ENCODE measurements at regions not wholly inside any gene's neighbourhood (a gene's known extent, or its start where the extent isn't known, plus 50 kb on each side); places are given as distances from the start of the nearest gene placed in this dataset.

DNA sequence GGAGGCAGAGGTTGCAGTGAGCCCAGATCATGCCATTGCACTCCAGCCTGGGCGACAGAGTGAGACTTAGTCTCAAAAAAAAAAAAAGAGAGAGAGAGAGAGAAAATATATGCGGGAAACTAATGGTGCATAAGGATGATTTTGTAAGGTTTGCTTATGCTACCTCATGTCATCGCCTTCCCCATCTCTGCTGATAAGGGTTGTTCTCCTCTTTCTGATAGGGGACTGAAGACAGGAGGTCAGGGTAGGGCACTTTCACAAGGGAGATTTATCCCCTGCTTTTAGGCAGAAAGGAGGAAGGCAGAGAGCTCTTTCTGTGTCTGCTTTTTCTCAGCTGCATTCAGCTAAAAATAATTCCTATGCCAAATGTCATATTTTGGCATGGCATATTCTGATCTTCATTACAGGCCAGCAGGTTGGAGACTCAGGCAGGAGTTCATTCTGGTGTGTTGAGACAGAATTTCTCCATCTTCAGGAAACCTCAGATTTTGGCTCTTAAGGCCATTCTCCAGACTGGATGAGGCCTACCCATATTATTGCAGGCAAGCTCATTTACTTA lies 220.2 kb downstream of the AUH start:
- no peak for DNase-seq

GRCh38 chr9:91143162-91143561 lies 218.6 kb downstream of the AUH start:
- DNase-seq, result no peak

GRCh38 chr9:91143642-91144041 lies 218.1 kb downstream of the AUH start:
- no peak for DNase-seq

GRCh38 chr9:91144769-91145168 lies 216.9 kb downstream of the AUH start:
- DNase-seq, result no peak

DNA sequence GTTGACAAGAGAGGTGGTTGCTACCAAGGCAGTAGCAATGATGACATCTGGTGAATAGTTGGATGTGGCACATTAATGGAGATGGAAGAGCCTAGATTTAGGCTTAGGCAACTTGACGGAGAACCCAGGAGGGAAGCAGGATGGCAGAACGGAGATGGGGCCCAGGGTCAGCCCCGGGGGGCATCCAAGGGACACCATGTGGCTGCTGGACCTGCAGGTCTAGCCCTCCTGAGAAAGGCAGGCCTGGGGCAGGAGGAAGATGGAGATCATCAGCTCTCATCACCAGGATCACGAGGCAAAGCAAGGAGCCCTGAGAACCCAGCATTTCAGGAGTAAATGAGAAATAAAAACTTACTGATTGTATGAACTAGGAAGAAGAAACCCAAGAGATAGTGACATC lies 216.2 kb downstream of the AUH start:
- no peak for DNase-seq

- DNase-seq, result no peak
Observed at GRCh38 chr9:91146391-91147019, 215.2 kb downstream of the AUH start.

GRCh38 chr9:91147079-91147708 lies 214.5 kb downstream of the AUH start:
- no peak for DNase-seq

GRCh38 chr9:91148306-91148705 lies 213.4 kb downstream of the AUH start:
- no peak for DNase-seq

- DNase-seq, result no peak
Observed at GRCh38 chr9:91150273-91150997, 211.3 kb downstream of the AUH start.

- DNase-seq, result peak; percentile 70
Observed at GRCh38 chr9:91150998-91151717, 210.6 kb downstream of the AUH start.

DNA sequence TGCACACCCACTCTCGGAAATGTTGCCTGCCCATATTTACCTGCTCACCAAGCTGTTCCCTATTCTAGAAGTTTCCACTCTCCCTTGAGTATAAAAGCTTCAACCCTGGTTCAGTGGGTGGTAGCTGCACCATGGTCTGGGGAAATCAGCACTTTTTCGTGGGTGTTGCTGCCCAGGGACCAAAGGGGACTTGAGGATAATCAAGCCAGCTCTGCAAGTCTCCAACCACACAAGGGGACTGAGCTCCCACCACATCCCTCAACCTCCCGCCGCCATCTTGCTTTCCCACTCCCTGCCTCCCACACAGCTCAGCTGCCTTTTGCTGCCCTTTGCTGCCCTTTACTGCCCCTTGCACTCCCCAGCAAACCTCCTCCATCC lies 210.0 kb downstream of the AUH start:
- DNase-seq, result no peak

GRCh38 chr9:91154686-91155085 lies 207.0 kb downstream of the AUH start:
- no peak for DNase-seq

DNA sequence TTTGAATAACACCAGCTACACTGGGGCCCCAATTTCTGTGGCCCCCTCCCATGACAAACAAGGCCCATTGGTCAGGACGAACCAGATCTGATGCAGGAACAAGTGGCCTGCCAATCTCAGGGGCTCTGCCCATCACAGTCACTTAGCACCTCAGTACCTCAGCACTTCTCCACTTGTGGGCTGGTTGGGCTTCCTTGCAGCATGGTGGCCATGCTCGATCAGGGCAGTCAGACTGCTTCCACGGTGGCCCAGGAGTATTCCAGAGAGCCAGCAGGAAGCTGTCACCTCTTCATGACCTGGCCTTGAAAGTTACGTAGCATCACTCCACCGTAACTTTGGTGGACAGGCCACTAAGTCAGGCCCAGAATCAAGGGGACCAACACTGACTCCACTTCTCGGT lies 206.5 kb downstream of the AUH start:
- DNase-seq, result no peak

DNA sequence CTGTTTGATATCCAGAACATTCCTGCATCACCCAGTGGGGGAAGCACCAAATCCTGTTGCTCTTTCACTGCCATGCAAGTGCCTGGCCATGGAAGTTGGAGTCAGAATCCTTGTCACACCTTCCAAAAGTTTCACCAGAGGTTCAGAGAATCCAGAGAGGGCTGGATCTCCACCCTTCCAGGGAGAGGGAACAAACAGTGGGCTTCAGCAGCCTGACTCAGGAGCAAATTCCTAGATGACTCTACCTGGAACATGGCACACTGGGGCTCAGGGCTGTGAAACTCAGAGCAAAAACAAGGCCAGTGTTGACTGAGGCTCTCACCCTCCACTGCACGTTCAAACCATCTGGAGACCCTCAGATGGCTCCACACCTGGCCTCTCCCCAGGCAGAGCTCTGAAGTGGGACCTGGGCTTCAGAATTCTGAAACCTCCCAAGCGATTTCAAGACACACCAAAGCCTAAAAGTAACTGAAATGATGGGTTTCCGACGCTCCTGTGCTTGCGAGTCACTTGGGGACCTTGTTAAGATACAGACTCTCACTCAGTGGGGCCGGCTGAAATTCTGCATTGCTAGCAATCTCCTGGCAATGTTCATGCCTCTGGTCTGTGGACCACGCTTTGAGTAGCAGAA lies 205.9 kb downstream of the AUH start:
- DNase-seq, result no peak

GRCh38 chr9:91156451-91157234 lies 205.1 kb downstream of the AUH start:
- DNase-seq, result no peak

DNA sequence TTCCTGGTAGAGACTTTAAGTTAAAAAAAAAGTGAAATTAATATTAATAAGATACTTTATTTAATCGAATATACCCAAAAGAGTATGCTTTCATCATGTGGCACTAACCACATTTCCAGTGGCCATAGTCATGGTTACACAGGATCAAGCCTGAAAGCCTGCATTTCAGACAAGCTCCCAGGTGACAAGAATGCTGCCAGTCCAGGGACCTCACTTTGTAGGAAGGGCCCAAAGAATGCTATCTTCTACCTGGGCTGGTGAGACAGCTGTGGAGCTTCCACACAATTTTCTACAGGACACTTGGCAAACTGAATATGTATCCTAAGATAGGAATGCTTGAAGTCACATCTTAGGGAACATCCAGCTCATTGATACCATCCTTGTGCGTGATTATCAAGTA lies 203.8 kb downstream of the AUH start:
- DNase-seq, result no peak

GRCh38 chr9:91158286-91158685 lies 203.4 kb downstream of the AUH start:
- no peak for DNase-seq

- no peak for DNase-seq
Observed at GRCh38 chr9:91158946-91159345, 202.8 kb downstream of the AUH start.

- no peak for DNase-seq
Observed at GRCh38 chr9:91159664-91160121, 202.0 kb downstream of the AUH start.

GRCh38 chr9:91160181-91160580 lies 201.5 kb downstream of the AUH start:
- no peak for DNase-seq

- DNase-seq, result no peak
Observed at GRCh38 chr9:91160599-91161464, 200.9 kb downstream of the AUH start.
